ENCODE measurements at regions not wholly inside any gene's neighbourhood (a gene's known extent, or its start where the extent isn't known, plus 50 kb on each side); places are given as distances from the start of the nearest gene placed in this dataset.

- Histone ChIP-seq H3K27me3 (no peaks in the 10 kb centered on the region), H3K4me3 (replicated peaks in 1 of 3) (no peak overlapping the region), H3K27ac (no peak overlapping the region), H3K9me3 (no peaks in the 10 kb centered on the region), H3K36me3 (no peaks in the 10 kb centered on the region), H3K4me1 (no peaks in the 10 kb centered on the region)
- TF ChIP-seq POLR2A (IDR thresholded peaks at IDR 0.05) = no peak
- TF ChIP-seq CTCF (IDR thresholded peaks at IDR 0.05) = no peak
- intact Hi-C loops (cut with DNase I) = no loop called here
- 84 to 89% methylated on average over 2 of the region's 2 CpGs for WGBS, 2 donors
- no peak for DNase-seq
Observed at GRCh38 chr3:5580826-5581225, 393.3 kb downstream of the EDEM1 start.

- Histone ChIP-seq H3K27ac (no peak overlapping the region), H3K36me3 (no peaks in the 10 kb centered on the region), H3K4me1 (no peaks in the 10 kb centered on the region), H3K4me3 (replicated peaks in 1 of 3) (no peak overlapping the region), H3K9me3 (no peaks in the 10 kb centered on the region), H3K27me3 (no peaks in the 10 kb centered on the region)
- DNase-seq = no peak
- WGBS, 2 donors = 58 to 77% methylated on average over 2 of the region's 2 CpGs
- TF ChIP-seq CTCF (IDR thresholded peaks at IDR 0.05) (no peak), POLR2A (IDR thresholded peaks at IDR 0.05) (no peak)
- intact Hi-C loops (cut with DNase I) = no loop called here
Observed at GRCh38 chr3:5581743-5582142, 394.2 kb downstream of the EDEM1 start.

- no peaks in the 10 kb centered on the region for H3K4me1 ChIP-seq
- no peak overlapping the region for H3K4me3 ChIP-seq (replicated peaks in 1 of 3)
- no peak for DNase-seq
- no peak for TF ChIP-seq CTCF (IDR thresholded peaks at IDR 0.05)
- TF ChIP-seq POLR2A (IDR thresholded peaks at IDR 0.05) = no peak
- 37 to 48% methylated on average over 4 of the region's 4 CpGs for WGBS, 2 donors
- H3K9me3 ChIP-seq = no peaks in the 10 kb centered on the region
- H3K27ac ChIP-seq = no peak overlapping the region
- intact Hi-C loops (cut with DNase I) = no loop called here
- no peaks in the 10 kb centered on the region for H3K27me3 ChIP-seq
- H3K36me3 ChIP-seq = no peaks in the 10 kb centered on the region
Observed at GRCh38 chr3:5583920-5584319, 396.4 kb downstream of the EDEM1 start.

DNA sequence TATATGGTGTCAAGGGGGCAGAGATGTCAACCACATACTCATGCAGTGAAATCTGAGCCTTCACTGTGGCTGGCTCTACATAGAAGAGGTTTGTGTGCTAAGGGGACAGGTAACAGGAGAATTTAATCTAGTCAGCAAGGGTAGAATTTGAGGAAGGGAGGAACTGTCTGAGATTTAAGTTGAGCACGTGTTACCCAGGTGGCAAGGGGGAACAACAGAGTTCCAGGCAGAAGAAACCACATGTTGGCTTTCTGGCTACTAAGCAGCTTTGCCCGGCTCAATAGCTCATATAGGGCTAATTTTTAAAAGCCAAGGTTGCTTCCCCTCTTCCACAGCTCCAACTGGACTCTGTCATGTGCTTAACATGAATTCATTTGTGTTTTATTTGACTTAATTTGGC lies 397.6 kb downstream of the EDEM1 start:
- TF ChIP-seq POLR2A (IDR thresholded peaks at IDR 0.05) (no peak), CTCF (IDR thresholded peaks at IDR 0.05) (no peak)
- 77 to 91% methylated on average over 2 of the region's 2 CpGs for WGBS, 2 donors
- H3K4me1 ChIP-seq = no peaks in the 10 kb centered on the region
- intact Hi-C loops (cut with DNase I) = no loop called here
- H3K36me3 ChIP-seq = no peaks in the 10 kb centered on the region
- H3K4me3 ChIP-seq (replicated peaks in 1 of 3) = no peak overlapping the region
- no peaks in the 10 kb centered on the region for H3K9me3 ChIP-seq
- H3K27me3 ChIP-seq = no peaks in the 10 kb centered on the region
- H3K27ac ChIP-seq = no peak overlapping the region
- DNase-seq = no peak

- H3K27me3 ChIP-seq = no peaks in the 10 kb centered on the region
- no peak overlapping the region for H3K27ac ChIP-seq
- H3K9me3 ChIP-seq = no peaks in the 10 kb centered on the region
- no peak for DNase-seq
- TF ChIP-seq CTCF (IDR thresholded peaks at IDR 0.05) (no peak), POLR2A (IDR thresholded peaks at IDR 0.05) (no peak)
- no peaks in the 10 kb centered on the region for H3K36me3 ChIP-seq
- WGBS, 2 donors = 87 to 90% methylated on average over 1 of the region's 1 CpG
- intact Hi-C loops (cut with DNase I) = no loop called here
- H3K4me1 ChIP-seq = no peaks in the 10 kb centered on the region
- H3K4me3 ChIP-seq (replicated peaks in 1 of 3) = no peak overlapping the region
Observed at GRCh38 chr3:5606884-5607472, 419.5 kb downstream of the EDEM1 start.
